OCI-LY3 (cell line): ENCODE measurements at regions not wholly inside any gene's neighbourhood (a gene's known extent, or its start where the extent isn't known, plus 50 kb on each side); places are given as distances from the start of the nearest gene placed in this dataset.

ENCODE experiments used
- EZH2phosphoT487 ChIP-seq: fragments of 200-600 bp; shearing (Covaris generic); IDR thresholded peaks from 2 replicates; pipeline ENCODE4 v1.6.1; 2018; ENCODE audit warnings: antibody characterized with exemption, mixed run types, low read depth
- TF ChIP-seq, protein P1 (sequence below): fragments of 200-600, 300-600 bp; sonication (generic); IDR thresholded peaks from 2 replicates; pipeline ENCODE4 v1.5.1; 2014; ENCODE audit warnings: antibody characterized with exemption, low read length, low read depth

DNA sequence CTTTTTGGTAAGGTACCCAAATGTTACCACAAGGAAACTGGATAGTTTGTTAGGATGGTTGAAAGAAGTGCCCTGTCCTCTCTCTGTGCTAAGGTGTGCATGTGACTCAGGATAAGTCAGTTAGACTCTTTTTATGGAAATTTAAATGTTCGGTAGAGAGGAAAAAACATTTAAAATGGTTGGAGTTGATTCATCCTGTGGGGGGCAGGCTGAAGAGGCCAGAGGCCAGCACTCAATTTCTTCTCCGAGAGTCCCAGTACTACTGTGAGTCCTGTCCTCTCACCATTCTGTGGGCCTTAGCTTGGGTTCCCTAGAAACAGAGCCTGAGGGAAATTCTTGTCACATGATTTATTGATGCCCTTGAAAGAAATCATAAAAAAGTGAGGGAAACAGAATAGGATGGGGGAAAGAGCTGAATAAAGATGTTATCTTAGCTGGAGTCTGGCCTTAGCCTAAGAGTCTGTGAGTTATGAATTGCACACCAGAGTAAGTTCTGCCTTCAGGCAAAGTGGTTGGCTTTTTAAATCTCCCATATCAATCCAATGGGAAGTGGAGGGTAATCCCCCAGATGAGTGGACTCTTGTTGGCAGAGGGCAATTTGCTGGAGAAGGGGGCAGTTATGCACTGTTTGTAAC is 106.5 kb upstream of the GALNT15 start:
- TF ChIP-seq, protein P1, sequence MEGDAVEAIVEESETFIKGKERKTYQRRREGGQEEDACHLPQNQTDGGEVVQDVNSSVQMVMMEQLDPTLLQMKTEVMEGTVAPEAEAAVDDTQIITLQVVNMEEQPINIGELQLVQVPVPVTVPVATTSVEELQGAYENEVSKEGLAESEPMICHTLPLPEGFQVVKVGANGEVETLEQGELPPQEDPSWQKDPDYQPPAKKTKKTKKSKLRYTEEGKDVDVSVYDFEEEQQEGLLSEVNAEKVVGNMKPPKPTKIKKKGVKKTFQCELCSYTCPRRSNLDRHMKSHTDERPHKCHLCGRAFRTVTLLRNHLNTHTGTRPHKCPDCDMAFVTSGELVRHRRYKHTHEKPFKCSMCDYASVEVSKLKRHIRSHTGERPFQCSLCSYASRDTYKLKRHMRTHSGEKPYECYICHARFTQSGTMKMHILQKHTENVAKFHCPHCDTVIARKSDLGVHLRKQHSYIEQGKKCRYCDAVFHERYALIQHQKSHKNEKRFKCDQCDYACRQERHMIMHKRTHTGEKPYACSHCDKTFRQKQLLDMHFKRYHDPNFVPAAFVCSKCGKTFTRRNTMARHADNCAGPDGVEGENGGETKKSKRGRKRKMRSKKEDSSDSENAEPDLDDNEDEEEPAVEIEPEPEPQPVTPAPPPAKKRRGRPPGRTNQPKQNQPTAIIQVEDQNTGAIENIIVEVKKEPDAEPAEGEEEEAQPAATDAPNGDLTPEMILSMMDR = no peak
- no peak for TF ChIP-seq EZH2phosphoT487
